Bronchial epithelial cell (primary cell): ENCODE measurements at regions not wholly inside any gene's neighbourhood (a gene's known extent, or its start where the extent isn't known, plus 50 kb on each side); places are given as distances from the start of the nearest gene placed in this dataset.
A peak's percentile ranks its signal among the peaks of the same experiment; 100 is the strongest.

Experiments used
- DNase-seq: peaks from one replicate; pipeline ENCODE4 v3.0.0-alpha.2; 2010; ENCODE audit warnings: low read depth
- FAIRE-seq: peaks from 2 replicates; lab custom pipeline; 2011; peaks lifted over from hg19 to GRCh38; lab: Jason Lieb, UNC
- H3K27me3 ChIP-seq: 2 replicates; pipeline ENCODE4 v1.5.1; 2011; ENCODE audit warnings: low read length; ENCODE audit not compliant: control insufficient read depth, insufficient read depth
- H3K36me3 ChIP-seq: 2 replicates; pipeline ENCODE4 v1.5.1; 2011; ENCODE audit warnings: low read length; ENCODE audit not compliant: control insufficient read depth, insufficient read depth
- H3K4me3 ChIP-seq: 2 replicates; pipeline ENCODE4 v1.5.1; 2011; ENCODE audit warnings: mild to moderate bottlenecking, low read depth, low read length, control low read depth
- CTCF ChIP-seq: IDR thresholded peaks from 2 replicates; pipeline ENCODE4 v1.5.1; 2011; ENCODE audit warnings: mild to moderate bottlenecking, moderate library complexity, low read length, control low read depth, inconsistent platforms; ENCODE audit not compliant: insufficient read depth, severe bottlenecking

GRCh38 chr5:62143268-62144229, 162.5 kb upstream of the KIF2A start:
- DNase-seq (peak; percentile 59), FAIRE-seq (no peak)
- TF ChIP-seq CTCF, result peak; percentile 54
- Histone ChIP-seq H3K27me3 (no peaks in the 10 kb centered on the region), H3K36me3 (no peaks in the 10 kb centered on the region), H3K4me3 (no peak overlapping the region)

GRCh38 chr5:62144401-62145022, 161.5 kb upstream of the KIF2A start:
- no peaks in the 10 kb centered on the region for H3K36me3 ChIP-seq
- H3K27me3 ChIP-seq, result no peaks in the 10 kb centered on the region
- H3K4me3 ChIP-seq, result no peak overlapping the region
- no peak for TF ChIP-seq CTCF
- FAIRE-seq, result peak; percentile 79
- peak; percentile 88 for DNase-seq

GRCh38 chr5:62149879-62150278, 156.1 kb upstream of the KIF2A start:
- no peak for FAIRE-seq
- no peak for TF ChIP-seq CTCF

GRCh38 chr5:62152394-62153087, 153.5 kb upstream of the KIF2A start:
- no peaks in the 10 kb centered on the region for H3K36me3 ChIP-seq
- no peak for TF ChIP-seq CTCF
- H3K4me3 ChIP-seq, result no peak overlapping the region
- peak; percentile 5 for DNase-seq
- FAIRE-seq, result peak; percentile 7
- H3K27me3 ChIP-seq, result no peaks in the 10 kb centered on the region

More at GRCh38 chr5:62149879-62150278, 156.1 kb upstream of the KIF2A start:
- no peak for DNase-seq
- H3K4me3 ChIP-seq, result no peak overlapping the region
- no peaks in the 10 kb centered on the region for H3K27me3 ChIP-seq
- no peaks in the 10 kb centered on the region for H3K36me3 ChIP-seq

- Histone ChIP-seq H3K4me3 (no peak overlapping the region), H3K36me3 (no peaks in the 10 kb centered on the region), H3K27me3 (no peaks in the 10 kb centered on the region)
- TF ChIP-seq CTCF, result no peak
- FAIRE-seq (no peak), DNase-seq (no peak)
These were observed 151.2 kb upstream of the KIF2A start for GRCh38 chr5:62154758-62155157.
